Fibroblast of the aortic adventitia (primary cell): ENCODE measurements at regions not wholly inside any gene's neighbourhood (a gene's known extent, or its start where the extent isn't known, plus 50 kb on each side); places are given as distances from the start of the nearest gene placed in this dataset.
"Not testable (repeated sequence)": the region's sequence is repeated elsewhere in the genome, so short reads cannot be mapped to it uniquely, and the experiment has no call there.

Source experiments
- DNase-seq: peaks from one replicate; pipeline ENCODE4 v3.0.0-alpha.2; 2010; ENCODE audit warnings: low read depth
- H3K4me3 ChIP-seq: 2 replicates; pipeline ENCODE4 v1.5.1; 2011; ENCODE audit warnings: low read depth, mild to moderate bottlenecking, control low read depth, low read length, moderate library complexity
- CTCF ChIP-seq: IDR thresholded peaks from 2 replicates; pipeline ENCODE4 v1.5.1; 2011; ENCODE audit warnings: mild to moderate bottlenecking, low read length, control low read depth, inconsistent platforms; ENCODE audit not compliant: insufficient read depth

- H3K4me3 ChIP-seq = no peak overlapping the region
- DNase-seq = no peak
- no peak for TF ChIP-seq CTCF
Measured at GRCh38 chr16:27600381-27600780, 50.4 kb downstream of the KATNIP start.

DNA sequence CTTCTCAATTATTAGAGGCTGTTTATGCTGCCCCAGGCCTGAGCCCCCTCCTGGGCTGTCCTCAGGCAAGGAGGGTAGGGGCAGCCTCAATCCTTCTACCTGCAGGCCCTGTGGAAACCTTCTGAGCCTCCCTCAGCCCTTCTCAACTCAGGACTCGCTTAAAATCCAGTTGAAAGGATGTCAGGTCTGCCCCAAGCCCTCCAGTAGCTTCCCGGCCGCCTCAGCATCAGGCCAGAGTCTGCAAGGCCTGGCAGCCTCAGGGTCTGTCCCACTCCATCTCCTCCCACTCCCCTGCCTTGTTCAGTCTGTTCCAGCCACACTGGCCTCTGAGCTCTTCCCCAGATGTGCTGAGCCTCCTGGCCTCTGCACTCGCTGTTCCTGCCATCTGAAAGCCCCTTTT is 52.2 kb downstream of the KATNIP start:
- H3K4me3 ChIP-seq = no peak overlapping the region
- no peak for DNase-seq
- TF ChIP-seq CTCF = no peak

DNA sequence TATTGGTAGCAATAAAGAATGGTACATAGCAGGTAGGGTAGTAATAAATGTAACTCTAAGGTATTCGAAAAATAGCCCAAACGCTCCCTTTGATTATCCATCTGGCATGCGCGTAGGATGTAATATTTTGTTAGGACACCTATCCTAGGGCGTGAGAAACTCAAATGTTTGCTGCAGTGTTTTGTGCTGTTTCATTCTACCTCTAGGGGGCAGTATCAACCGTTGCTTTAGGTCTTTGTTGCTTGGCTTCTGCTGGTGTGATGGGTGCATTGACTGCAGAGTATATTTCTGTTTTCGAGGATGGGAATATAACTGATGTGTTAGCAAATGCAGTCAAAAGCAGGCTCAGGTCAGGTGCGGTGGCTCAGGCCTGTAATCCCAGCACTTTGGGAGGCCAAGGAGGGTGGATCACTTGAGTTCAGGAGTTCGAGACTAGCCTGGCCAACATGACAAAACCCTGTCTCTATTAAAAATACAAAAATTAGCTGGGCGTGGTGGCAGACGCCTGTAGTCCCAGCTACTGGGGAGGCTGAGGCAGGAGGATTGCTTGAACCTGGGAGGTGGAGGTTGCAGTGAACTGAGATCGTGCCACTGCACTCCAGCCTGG is 55.7 kb downstream of the KATNIP start:
- peak; percentile 61 for DNase-seq
- TF ChIP-seq CTCF = peak; percentile 81
- not testable (repeated sequence) for H3K4me3 ChIP-seq

DNA sequence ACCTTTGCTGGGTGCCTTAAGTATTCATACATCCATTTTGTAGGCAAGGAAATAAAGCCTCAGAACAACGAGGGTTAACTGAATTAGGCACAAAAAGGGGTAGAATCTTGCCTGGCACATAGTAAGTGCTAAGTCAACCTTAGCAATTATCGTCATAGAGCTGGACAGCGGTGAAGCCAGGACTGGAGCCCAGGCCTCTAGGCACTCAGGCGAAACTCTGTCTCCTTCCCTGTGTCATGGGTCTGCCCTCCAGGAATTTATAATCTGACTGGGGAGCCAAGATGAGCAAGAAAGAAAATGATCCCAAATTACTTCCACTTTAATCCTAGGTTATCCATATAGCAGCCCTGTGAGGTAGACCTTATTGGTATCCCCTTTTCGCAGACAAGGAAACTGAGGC is 61.4 kb downstream of the KATNIP start:
- no peak for TF ChIP-seq CTCF
- DNase-seq = no peak
- H3K4me3 ChIP-seq = no peak overlapping the region

- no peak overlapping the region for H3K4me3 ChIP-seq
- DNase-seq = no peak
- no peak for TF ChIP-seq CTCF
Measured at GRCh38 chr16:27613238-27613791, 63.4 kb downstream of the KATNIP start.

DNA sequence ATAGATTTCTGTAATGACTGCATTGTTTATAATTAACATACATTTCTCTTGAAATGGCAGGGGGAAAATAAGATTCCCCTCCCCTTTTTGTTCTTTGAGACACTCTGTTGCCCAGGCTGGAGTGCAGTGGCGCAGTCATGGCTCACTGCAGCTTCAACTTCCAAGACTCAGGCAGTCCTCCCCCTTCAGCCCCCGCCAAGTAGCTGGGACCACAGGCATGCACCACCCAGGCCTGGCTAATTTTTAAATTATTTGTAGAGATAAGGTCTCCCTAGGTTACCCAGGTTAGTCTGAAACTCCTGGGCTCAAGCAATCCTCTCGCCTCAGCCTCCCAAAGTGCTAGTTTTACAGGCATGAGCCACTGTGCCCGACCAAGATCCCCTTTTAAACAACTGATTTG is 67.7 kb downstream of the KATNIP start:
- H3K4me3 ChIP-seq = no peak overlapping the region
- DNase-seq = no peak
- no peak for TF ChIP-seq CTCF

DNA sequence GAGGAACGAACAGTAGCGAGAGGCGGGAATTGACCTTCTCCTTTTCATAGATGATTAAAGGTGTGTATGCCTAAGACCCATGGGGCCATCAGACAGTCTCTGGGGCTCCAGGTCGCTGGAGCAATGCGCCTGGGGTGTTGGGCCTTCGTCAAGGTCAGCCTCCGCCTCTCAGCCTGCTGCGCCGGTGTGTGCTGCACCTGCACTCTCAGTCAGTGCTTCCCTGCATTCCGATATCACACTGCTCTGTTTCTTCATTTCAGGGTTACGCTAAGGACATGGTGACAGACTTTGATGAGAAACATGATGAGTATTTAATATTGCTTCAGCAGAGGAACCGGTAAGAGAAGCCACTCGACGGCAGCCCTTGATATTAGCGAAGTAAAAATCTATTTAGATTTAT is 68.2 kb downstream of the KATNIP start:
- H3K4me3 ChIP-seq = no peak overlapping the region
- no peak for DNase-seq
- no peak for TF ChIP-seq CTCF
